HG03378 (cell line): ENCODE measurements at regions not wholly inside any gene's neighbourhood (a gene's known extent, or its start where the extent isn't known, plus 50 kb on each side); places are given as distances from the start of the nearest gene placed in this dataset.

ENCODE experiments used
- ATAC-seq: cut with Tn5 transposase; IDR thresholded peaks from one replicate; pipeline ENCODE4 v1.9.1; 2021; ENCODE audit warnings: mild to moderate bottlenecking, moderate library complexity; ENCODE audit not compliant: unreplicated experiment

GRCh38 chr2:207473931-207474235, 55.9 kb upstream of the CREB1 start:
- ATAC-seq: no peak

- no peak for ATAC-seq
These were observed 54.8 kb upstream of the CREB1 start for GRCh38 chr2:207474863-207475485.

DNA sequence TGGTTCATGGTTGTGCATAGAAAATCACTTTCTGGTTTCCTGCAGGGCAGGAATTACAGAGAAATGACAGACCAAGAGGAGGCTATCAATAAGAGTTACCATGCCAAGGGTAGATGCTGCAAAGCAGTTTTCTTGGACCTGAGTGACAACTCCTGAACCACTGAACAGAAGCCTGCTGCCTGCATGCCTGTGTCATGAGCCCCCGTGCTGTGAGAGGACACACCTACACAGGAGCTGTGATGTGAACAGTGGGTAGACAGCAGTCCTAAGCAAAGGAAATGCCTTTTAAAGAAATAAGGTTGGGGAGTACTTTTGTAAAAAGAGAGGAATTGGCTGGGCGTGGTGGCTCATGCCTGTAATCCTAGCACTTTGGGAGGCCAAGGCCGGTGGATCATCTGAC, 54.2 kb upstream of the CREB1 start:
- ATAC-seq: no peak

GRCh38 chr2:207477896-207478295, 51.9 kb upstream of the CREB1 start:
- ATAC-seq: no peak

DNA sequence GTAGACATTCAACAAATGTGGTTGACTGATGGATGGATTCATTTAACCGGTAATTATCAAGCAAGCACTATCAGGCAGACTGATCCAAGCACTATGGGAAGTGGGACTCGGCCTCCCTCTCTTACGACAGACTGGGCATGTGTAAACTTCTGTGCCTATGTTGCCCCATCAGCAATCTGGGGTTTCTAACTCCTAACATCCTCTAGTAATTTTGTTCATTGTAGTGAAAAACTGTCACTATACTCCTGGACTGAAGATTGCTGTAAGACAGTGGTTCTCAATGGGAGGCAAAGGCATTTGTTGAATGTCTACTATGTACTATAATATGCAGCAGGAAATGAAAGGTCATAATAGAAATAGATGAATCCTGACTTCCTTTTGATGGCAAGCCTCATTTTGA, 51.2 kb upstream of the CREB1 start:
- no peak for ATAC-seq

GRCh38 chr2:207479198-207479785, 50.5 kb upstream of the CREB1 start:
- no peak for ATAC-seq
